ENCODE measurements at regions not wholly inside any gene's neighbourhood (a gene's known extent, or its start where the extent isn't known, plus 50 kb on each side); places are given as distances from the start of the nearest gene placed in this dataset.

- H3K27me3 ChIP-seq, result no peaks in the 10 kb centered on the region
- WGBS (ENCODE audit: insufficient coverage, low coverage, low lambda C conversion rate, missing lambda C conversion rate), result 56% methylated on average over 3 of the region's 3 CpGs
- no peaks in the 10 kb centered on the region for H3K36me3 ChIP-seq
- ATAC-seq (no peak), DNase-seq (no peak)
- no peak for TF ChIP-seq POLR2A (IDR thresholded peaks at IDR 0.05)
- TF ChIP-seq CTCF (IDR thresholded peaks at IDR 0.05), result no peak
- no peaks in the 10 kb centered on the region for H3K4me1 ChIP-seq
- intact Hi-C loops (cut with DNase I), result no loop called here
- no peak overlapping the region for H3K4me3 ChIP-seq
- H3K27ac ChIP-seq, result no peak overlapping the region
- no peaks in the 10 kb centered on the region for H3K9me3 ChIP-seq
These were observed 517.1 kb downstream of the TMEM232 start for GRCh38 chr5:110209401-110209800.

GRCh38 chr5:110218981-110219380 lies 507.5 kb downstream of the TMEM232 start:
- Histone ChIP-seq H3K4me1 (no peaks in the 10 kb centered on the region), H3K27me3 (no peaks in the 10 kb centered on the region), H3K27ac (no peak overlapping the region), H3K9me3 (peaks cover 0 to 5% (median 0%) of the 10 kb centered on the region in 4 donors), H3K36me3 (no peaks in the 10 kb centered on the region), H3K4me3 (no peak overlapping the region)
- TF ChIP-seq CTCF (IDR thresholded peaks at IDR 0.05) (no peak), POLR2A (IDR thresholded peaks at IDR 0.05) (no peak)
- DNase-seq, result no peak
- no peak for ATAC-seq
- WGBS (ENCODE audit: insufficient coverage, low coverage, low lambda C conversion rate, missing lambda C conversion rate), result no CpG with 5 or more reads among the region's 1 CpG
- intact Hi-C loops (cut with DNase I), result no loop called here

GRCh38 chr5:110219769-110220168 lies 506.7 kb downstream of the TMEM232 start:
- Histone ChIP-seq H3K4me1 (no peaks in the 10 kb centered on the region), H3K27ac (no peak overlapping the region), H3K4me3 (no peak overlapping the region), H3K36me3 (no peaks in the 10 kb centered on the region), H3K27me3 (no peaks in the 10 kb centered on the region), H3K9me3 (peaks cover 0 to 5% (median 0%) of the 10 kb centered on the region in 4 donors)
- TF ChIP-seq CTCF (IDR thresholded peaks at IDR 0.05) (no peak), POLR2A (IDR thresholded peaks at IDR 0.05) (no peak)
- intact Hi-C loops (cut with DNase I), result no loop called here
- 0% methylated on average over 1 of the region's 2 CpGs for WGBS (ENCODE audit: insufficient coverage, low coverage, low lambda C conversion rate, missing lambda C conversion rate)
- ATAC-seq, result no peak
- no peak for DNase-seq

- no peak for TF ChIP-seq POLR2A (IDR thresholded peaks at IDR 0.05)
- no peak for TF ChIP-seq CTCF (IDR thresholded peaks at IDR 0.05)
- peaks cover 0 to 5% (median 0%) of the 10 kb centered on the region in 4 donors for H3K9me3 ChIP-seq
- H3K27ac ChIP-seq, result no peak overlapping the region
- intact Hi-C loops (cut with DNase I), result no loop called here
- no peak for ATAC-seq
- no peak overlapping the region for H3K4me3 ChIP-seq
- no peaks in the 10 kb centered on the region for H3K36me3 ChIP-seq
- no peaks in the 10 kb centered on the region for H3K4me1 ChIP-seq
- H3K27me3 ChIP-seq, result no peaks in the 10 kb centered on the region
- no peak for DNase-seq
- WGBS (ENCODE audit: insufficient coverage, low coverage, low lambda C conversion rate, missing lambda C conversion rate), result 66% methylated on average over 2 of the region's 2 CpGs
These were observed 505.4 kb downstream of the TMEM232 start for GRCh38 chr5:110221036-110221435.

GRCh38 chr5:110224050-110224449 lies 502.4 kb downstream of the TMEM232 start:
- Histone ChIP-seq H3K27me3 (no peaks in the 10 kb centered on the region), H3K9me3 (peaks cover 0 to 5% (median 0%) of the 10 kb centered on the region in 4 donors), H3K4me3 (no peak overlapping the region), H3K36me3 (no peaks in the 10 kb centered on the region), H3K4me1 (no peaks in the 10 kb centered on the region), H3K27ac (no peak overlapping the region)
- DNase-seq, result no peak
- 61% methylated on average over 1 of the region's 1 CpG for WGBS (ENCODE audit: insufficient coverage, low coverage, low lambda C conversion rate, missing lambda C conversion rate)
- no peak for ATAC-seq
- intact Hi-C loops (cut with DNase I), result no loop called here
- TF ChIP-seq CTCF (IDR thresholded peaks at IDR 0.05) (no peak), POLR2A (IDR thresholded peaks at IDR 0.05) (no peak)
